GM10266 (cell line): ENCODE measurements at regions not wholly inside any gene's neighbourhood (a gene's known extent, or its start where the extent isn't known, plus 50 kb on each side); places are given as distances from the start of the nearest gene placed in this dataset.

Source experiments
- DNase-seq: peaks from one replicate; pipeline ENCODE4 v3.0.0; 2012; ENCODE audit errors: extremely low spot score
- TF ChIP-seq, protein P1 (sequence below): IDR thresholded peaks from 2 replicates; pipeline ENCODE4 v1.5.1; 2012; ENCODE audit warnings: mild to moderate bottlenecking, low read depth; ENCODE audit not compliant: control insufficient read depth, insufficient read depth; ENCODE audit errors: missing control alignments

DNA sequence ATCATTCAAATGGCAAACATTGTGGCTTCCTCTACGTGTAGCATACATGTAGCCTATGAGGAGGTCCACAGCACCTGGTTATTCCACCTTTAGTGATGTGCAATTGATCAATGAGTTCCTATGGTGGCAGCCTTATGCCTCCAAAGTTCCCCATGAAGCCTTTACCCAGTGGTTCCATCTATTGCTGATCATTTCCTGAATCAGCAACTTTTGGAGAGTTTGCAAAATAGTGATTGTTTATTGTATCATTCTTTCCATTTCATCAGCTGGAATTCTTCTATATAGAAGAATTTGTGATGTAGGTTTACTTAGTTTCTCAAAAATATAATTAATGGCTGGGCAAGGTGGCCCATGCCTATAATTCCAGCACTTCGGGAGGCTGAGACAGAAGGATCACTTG, 380.2 kb upstream of the MKI67 start:
- TF ChIP-seq, protein P1, sequence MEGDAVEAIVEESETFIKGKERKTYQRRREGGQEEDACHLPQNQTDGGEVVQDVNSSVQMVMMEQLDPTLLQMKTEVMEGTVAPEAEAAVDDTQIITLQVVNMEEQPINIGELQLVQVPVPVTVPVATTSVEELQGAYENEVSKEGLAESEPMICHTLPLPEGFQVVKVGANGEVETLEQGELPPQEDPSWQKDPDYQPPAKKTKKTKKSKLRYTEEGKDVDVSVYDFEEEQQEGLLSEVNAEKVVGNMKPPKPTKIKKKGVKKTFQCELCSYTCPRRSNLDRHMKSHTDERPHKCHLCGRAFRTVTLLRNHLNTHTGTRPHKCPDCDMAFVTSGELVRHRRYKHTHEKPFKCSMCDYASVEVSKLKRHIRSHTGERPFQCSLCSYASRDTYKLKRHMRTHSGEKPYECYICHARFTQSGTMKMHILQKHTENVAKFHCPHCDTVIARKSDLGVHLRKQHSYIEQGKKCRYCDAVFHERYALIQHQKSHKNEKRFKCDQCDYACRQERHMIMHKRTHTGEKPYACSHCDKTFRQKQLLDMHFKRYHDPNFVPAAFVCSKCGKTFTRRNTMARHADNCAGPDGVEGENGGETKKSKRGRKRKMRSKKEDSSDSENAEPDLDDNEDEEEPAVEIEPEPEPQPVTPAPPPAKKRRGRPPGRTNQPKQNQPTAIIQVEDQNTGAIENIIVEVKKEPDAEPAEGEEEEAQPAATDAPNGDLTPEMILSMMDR: no peak
- no peak for DNase-seq

DNA sequence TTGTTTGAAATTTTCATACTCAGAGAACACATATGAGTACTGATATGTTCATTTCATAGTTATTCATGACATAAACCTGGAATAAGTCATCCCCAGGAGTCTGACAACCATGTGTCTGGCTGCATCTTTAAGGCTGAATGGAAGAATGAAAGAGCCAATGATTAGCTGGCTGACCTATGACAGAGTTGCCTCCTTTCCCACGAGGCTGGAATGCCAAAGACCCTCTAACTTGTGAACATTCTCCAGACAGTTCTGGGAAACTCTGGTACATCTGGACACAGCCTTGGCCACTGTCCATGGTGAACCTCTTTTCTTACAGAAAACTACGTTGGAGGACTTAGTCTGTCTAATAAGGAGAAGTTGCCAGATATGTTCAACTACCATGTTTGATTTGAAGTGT, 380.8 kb upstream of the MKI67 start:
- DNase-seq: no peak
- TF ChIP-seq, protein P1: no peak

DNA sequence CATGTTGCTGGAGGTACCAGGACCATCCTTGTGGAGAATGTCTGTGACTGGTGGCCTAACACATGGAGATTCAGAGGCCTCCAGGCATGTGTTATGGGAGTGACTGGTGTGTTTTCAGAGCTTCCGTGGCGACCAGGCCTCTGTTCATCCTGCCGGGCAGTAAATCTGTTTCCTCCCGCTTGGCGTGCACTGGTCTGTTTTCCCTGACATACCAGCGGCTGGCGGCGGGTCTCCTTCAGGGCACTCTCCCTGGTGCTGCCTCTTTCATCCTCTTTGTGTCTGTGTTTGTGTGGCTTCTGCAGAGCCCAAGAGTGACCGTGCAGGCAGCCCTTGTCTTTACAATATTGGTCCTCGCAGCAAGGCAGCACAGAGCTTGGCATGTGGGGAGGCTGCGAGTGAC, 385.1 kb upstream of the MKI67 start:
- DNase-seq: no peak
- TF ChIP-seq, protein P1: no peak

DNA sequence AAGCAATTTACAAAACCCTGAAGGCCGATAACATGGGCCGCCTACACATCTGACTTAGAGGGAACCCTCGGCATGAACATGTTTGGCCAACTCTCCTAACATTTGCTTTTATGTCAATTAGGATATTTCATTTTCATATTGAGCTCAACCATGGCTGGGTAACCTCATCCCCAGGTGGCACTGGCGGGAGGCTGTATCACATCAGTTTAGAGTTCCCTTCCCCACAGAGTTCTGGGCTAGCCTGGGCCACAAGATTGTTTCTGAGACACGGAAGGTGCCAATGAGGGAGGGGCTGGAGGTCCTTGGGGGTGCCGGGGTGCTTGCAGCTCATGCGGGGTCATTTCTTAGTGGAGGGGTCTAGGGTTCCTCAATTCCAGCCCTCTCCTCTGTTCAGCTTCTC, 386.5 kb upstream of the MKI67 start:
- TF ChIP-seq, protein P1: no peak
- no peak for DNase-seq

DNA sequence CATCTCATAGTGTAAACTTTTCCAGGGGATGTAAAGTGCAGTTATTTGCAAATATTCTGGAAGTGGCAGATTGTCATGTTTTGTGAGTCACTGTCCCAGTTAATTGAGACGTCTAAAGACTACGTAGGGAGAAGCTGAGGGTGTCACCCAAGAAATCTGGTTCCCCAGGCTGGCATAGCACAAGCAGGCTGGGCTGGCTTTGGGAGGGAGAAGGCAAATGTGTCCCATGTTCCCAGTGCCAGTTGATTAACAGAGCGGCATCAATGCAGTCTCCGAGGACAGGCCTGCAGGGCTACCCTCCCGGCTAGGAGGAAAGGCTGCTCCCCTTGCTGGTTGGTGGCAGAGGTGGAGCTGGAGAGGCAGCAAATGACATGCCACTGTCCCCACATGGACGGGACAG, 388.3 kb upstream of the MKI67 start:
- TF ChIP-seq, protein P1: no peak
- no peak for DNase-seq

DNA sequence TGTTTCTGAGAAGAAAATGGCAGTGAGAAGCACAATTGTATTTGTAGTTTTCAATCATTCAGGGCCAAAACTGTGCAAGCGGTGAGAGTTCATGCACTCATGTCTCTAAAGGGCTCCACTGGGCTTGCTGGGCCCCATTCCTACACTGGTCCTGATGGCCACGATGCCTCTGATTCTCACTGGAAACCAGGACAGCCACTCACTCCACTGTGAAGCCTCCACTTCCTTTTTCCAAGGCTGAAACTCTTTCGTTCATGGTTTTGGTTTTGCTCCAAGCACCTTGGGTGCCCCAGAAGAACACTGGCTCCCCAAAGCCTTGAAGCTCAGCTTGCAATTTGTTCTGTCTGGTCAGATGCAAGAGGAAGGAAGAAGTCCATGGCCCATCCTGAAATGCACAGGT, 390.0 kb upstream of the MKI67 start:
- DNase-seq: no peak
- TF ChIP-seq, protein P1: no peak

DNA sequence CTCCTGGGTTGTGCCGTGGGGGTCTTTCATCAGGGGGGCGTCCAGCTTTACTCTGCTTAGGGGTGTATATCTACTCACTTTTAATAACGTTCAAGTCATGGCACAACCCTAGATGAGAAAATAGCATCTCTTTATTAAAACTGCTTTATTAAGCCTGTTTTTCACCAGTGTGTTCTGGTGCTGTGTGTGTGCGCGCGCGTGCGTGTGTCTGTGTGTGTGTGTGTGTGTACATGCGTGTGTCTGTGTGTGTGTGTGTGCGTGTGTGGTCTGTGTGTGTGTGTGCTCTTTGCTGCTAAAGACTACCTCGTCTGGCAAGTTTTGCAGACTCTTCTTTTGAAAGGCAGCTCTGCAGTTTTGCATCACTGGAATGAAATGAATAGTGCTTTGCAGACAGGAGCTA, 390.9 kb upstream of the MKI67 start:
- TF ChIP-seq, protein P1: no peak
- no peak for DNase-seq
